Tibial nerve (tissue), 3 donors: ENCODE measurements at regions not wholly inside any gene's neighbourhood (a gene's known extent, or its start where the extent isn't known, plus 50 kb on each side); places are given as distances from the start of the nearest gene placed in this dataset.

ENCODE experiments used
- POLR2A ChIP-seq, 2 donors: fragments of 450-650 bp; IDR thresholded peaks; one replicate each; pipeline ENCODE4 v1.6.1; 2017; ENCODE audit warnings: antibody characterized with exemption in 2 of 2, mild to moderate bottlenecking in 2 of 2, moderate library complexity in 2 of 2
- TF ChIP-seq, protein P1 (sequence below), 5 experiments: fragments of 200-600 bp in 3 of 5; fragments of 450-650 bp in 2 of 5; sonication (generic) in 3 of 5; IDR thresholded peaks; one replicate each; pipeline ENCODE4 v1.5.1; 2016 to 2019; ENCODE audit warnings: antibody characterized with exemption in 5 of 5, mild to moderate bottlenecking in 3 of 5, moderate library complexity in 2 of 5

DNA sequence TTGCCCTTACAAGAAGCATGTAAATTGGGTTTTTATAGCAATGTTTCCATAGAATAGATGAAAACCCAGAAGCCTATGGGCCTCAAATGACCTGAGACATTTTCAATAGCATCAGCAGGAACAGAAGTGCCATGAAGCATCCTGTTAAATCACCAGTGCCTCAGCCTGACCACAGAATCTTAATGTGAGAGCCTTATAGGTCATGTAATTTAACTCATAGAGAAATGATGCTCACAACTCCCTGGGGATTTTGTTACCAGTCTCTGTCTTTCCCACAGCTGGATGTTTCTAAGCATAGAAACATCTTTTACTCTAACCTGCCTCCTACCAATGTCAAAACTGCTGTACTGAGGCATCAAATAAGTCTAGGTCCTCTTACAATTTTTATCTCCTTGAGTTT, 295.8 kb upstream of the ACVR2A start:
- TF ChIP-seq, protein P1, sequence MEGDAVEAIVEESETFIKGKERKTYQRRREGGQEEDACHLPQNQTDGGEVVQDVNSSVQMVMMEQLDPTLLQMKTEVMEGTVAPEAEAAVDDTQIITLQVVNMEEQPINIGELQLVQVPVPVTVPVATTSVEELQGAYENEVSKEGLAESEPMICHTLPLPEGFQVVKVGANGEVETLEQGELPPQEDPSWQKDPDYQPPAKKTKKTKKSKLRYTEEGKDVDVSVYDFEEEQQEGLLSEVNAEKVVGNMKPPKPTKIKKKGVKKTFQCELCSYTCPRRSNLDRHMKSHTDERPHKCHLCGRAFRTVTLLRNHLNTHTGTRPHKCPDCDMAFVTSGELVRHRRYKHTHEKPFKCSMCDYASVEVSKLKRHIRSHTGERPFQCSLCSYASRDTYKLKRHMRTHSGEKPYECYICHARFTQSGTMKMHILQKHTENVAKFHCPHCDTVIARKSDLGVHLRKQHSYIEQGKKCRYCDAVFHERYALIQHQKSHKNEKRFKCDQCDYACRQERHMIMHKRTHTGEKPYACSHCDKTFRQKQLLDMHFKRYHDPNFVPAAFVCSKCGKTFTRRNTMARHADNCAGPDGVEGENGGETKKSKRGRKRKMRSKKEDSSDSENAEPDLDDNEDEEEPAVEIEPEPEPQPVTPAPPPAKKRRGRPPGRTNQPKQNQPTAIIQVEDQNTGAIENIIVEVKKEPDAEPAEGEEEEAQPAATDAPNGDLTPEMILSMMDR (IDR thresholded peaks at IDR 0.05): no peak
- TF ChIP-seq POLR2A (IDR thresholded peaks at IDR 0.05): no peak
